H1 (cell line): ENCODE measurements at regions not wholly inside any gene's neighbourhood (a gene's known extent, or its start where the extent isn't known, plus 50 kb on each side); places are given as distances from the start of the nearest gene placed in this dataset.

ENCODE experiments used
- ATF3 ChIP-seq: IDR thresholded peaks from 2 replicates; pipeline ENCODE4 v1.6.1; 2011; ENCODE audit warnings: low read depth, mild to moderate bottlenecking, low read length; ENCODE audit not compliant: insufficient read depth
- HDAC2 ChIP-seq, 2 experiments: fragments of 300-600 bp in 1 of 2; sonication (generic) in 1 of 2; IDR thresholded peaks; 2 replicates each; pipeline ENCODE4 v1.6.1; 2011 to 2012; ENCODE audit warnings: low read depth in 2 of 2, low read length in 2 of 2, mild to moderate bottlenecking in 2 of 2, moderate library complexity in 2 of 2, borderline replicate concordance in 1 of 2, inconsistent platforms in 1 of 2
- HDAC6 ChIP-seq: IDR thresholded peaks from one replicate; pipeline ENCODE4 v1.7.1; 2012; ENCODE audit warnings: low read depth, mild to moderate bottlenecking, inconsistent platforms, low read length, moderate library complexity
- NRF1 ChIP-seq: IDR thresholded peaks from 2 replicates; pipeline ENCODE4 v1.6.1; 2011; ENCODE audit warnings: mild to moderate bottlenecking, low read depth, low read length, improper control_type of control experiment

GRCh38 chr2:88845772-88846661 is 154.5 kb downstream of the RPIA start (continued):
- TF ChIP-seq ATF3 (no peak), HDAC2 (IDR thresholded peaks at IDR 0.05; ENCODE audit: borderline replicate concordance in 1 of 2, low read depth in 2 of 2, low read length in 2 of 2) (no peak), HDAC6 (no peak), NRF1 (no peak)
